ENCODE measurements at regions not wholly inside any gene's neighbourhood (a gene's known extent, or its start where the extent isn't known, plus 50 kb on each side); places are given as distances from the start of the nearest gene placed in this dataset.

DNA sequence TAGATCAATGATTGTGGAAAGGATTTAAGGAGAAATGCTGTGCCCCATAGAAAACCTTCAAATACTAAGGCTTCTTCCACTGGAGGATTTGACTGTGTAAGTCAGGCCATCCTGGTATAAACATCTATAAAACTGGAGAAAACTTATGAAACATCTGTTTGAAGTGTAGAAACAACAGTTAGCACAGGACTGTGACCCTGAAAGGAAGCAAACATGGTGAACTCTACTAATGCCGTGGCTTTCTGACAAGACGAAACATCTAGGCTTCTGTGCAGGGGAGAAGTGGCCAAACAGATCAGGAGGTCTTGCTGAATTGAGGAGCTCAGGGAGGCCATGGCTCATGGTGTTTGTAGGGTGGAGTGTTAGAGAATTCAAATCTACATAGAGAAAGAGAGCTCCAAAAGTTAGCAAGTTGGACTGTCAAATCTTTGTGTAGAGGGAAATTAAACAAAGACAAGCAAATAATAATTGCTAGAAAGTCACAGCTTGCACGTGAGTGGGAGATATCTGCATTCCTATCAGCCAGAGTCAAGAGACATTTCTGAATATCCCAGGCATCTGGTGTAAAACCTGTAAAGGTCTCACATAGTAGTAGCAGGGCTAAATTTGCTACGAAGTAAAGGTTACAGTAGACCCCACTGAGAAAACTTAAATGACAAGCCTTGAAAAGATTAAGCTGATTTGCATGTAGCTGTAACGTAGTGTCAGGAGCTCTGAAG is 566.8 kb upstream of the B3GALT2 start (continued):
- TF ChIP-seq, protein P1, sequence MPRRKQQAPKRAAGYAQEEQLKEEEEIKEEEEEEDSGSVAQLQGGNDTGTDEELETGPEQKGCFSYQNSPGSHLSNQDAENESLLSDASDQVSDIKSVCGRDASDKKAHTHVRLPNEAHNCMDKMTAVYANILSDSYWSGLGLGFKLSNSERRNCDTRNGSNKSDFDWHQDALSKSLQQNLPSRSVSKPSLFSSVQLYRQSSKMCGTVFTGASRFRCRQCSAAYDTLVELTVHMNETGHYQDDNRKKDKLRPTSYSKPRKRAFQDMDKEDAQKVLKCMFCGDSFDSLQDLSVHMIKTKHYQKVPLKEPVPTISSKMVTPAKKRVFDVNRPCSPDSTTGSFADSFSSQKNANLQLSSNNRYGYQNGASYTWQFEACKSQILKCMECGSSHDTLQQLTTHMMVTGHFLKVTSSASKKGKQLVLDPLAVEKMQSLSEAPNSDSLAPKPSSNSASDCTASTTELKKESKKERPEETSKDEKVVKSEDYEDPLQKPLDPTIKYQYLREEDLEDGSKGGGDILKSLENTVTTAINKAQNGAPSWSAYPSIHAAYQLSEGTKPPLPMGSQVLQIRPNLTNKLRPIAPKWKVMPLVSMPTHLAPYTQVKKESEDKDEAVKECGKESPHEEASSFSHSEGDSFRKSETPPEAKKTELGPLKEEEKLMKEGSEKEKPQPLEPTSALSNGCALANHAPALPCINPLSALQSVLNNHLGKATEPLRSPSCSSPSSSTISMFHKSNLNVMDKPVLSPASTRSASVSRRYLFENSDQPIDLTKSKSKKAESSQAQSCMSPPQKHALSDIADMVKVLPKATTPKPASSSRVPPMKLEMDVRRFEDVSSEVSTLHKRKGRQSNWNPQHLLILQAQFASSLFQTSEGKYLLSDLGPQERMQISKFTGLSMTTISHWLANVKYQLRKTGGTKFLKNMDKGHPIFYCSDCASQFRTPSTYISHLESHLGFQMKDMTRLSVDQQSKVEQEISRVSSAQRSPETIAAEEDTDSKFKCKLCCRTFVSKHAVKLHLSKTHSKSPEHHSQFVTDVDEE (CRISPR knock-in tag; IDR thresholded peaks at IDR 0.05): no peak
- TF ChIP-seq CSDC2 (CRISPR knock-in tag; IDR thresholded peaks at IDR 0.05) (no peak), ZFP3 (CRISPR knock-in tag; IDR thresholded peaks at IDR 0.05) (no peak), BACH2 (CRISPR knock-in tag; IDR thresholded peaks at IDR 0.05; ENCODE audit: borderline replicate concordance) (no peak)

GRCh38 chr1:193749868-193750267 is 563.5 kb upstream of the B3GALT2 start:
- TF ChIP-seq TCF4 (CRISPR knock-in tag; IDR thresholded peaks at IDR 0.05; ENCODE audit: borderline replicate concordance) (no peak), ESRRG (CRISPR knock-in tag; IDR thresholded peaks at IDR 0.05) (no peak), ISL1 (CRISPR knock-in tag; IDR thresholded peaks at IDR 0.05) (no peak), PPARA (CRISPR knock-in tag; IDR thresholded peaks at IDR 0.05; ENCODE audit: borderline replicate concordance) (no peak), ZFP30 (CRISPR knock-in tag; IDR thresholded peaks at IDR 0.05) (no peak)
- no peak for ATAC-seq

DNA sequence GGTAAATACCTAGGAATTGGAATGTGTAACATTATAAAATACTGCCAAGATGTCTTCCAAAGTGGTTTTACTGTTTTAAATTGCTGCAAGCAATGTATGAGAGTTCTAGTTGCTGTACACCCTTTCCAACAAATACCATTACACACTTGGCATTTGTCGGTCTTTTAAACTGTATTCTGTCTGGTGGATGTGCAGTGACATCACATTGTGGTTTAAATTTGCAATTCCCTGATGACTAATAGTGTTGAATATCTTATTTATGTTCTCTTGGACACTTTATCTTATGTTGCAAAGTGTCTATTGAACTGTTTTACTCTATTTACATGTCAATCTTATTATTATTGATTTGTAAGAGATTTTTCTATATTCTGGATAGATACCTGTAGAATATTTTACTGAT is 561.2 kb upstream of the B3GALT2 start:
- no peak for ATAC-seq
- no peak for TF ChIP-seq ZNF8 (CRISPR knock-in tag; IDR thresholded peaks at IDR 0.05)
- TF ChIP-seq CREB5 (CRISPR knock-in tag; IDR thresholded peaks at IDR 0.05; ENCODE audit: low read depth): no peak
- TF ChIP-seq GLIS3 (CRISPR knock-in tag; IDR thresholded peaks at IDR 0.05): no peak
- no peak for TF ChIP-seq BACH2 (CRISPR knock-in tag; IDR thresholded peaks at IDR 0.05; ENCODE audit: borderline replicate concordance)
- TF ChIP-seq TCF4 (CRISPR knock-in tag; IDR thresholded peaks at IDR 0.05; ENCODE audit: borderline replicate concordance): no peak
- TF ChIP-seq, protein P1 (CRISPR knock-in tag; IDR thresholded peaks at IDR 0.05): no peak
- TF ChIP-seq ZFP3 (CRISPR knock-in tag; IDR thresholded peaks at IDR 0.05): no peak
- TF ChIP-seq SNAI2 (CRISPR knock-in tag; IDR thresholded peaks at IDR 0.05): no peak
- TF ChIP-seq, protein P2, sequence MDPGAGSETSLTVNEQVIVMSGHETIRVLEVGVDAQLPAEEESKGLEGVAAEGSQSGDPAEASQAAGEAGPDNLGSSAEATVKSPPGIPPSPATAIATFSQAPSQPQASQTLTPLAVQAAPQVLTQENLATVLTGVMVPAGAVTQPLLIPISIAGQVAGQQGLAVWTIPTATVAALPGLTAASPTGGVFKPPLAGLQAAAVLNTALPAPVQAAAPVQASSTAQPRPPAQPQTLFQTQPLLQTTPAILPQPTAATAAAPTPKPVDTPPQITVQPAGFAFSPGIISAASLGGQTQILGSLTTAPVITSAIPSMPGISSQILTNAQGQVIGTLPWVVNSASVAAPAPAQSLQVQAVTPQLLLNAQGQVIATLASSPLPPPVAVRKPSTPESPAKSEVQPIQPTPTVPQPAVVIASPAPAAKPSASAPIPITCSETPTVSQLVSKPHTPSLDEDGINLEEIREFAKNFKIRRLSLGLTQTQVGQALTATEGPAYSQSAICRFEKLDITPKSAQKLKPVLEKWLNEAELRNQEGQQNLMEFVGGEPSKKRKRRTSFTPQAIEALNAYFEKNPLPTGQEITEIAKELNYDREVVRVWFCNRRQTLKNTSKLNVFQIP (CRISPR knock-in tag; IDR thresholded peaks at IDR 0.05; ENCODE audit: borderline replicate concordance, low read depth): no peak
- no peak for TF ChIP-seq OSR1 (CRISPR knock-in tag; IDR thresholded peaks at IDR 0.05)
- no peak for TF ChIP-seq ZNF565 (CRISPR knock-in tag; conservative IDR thresholded peaks at IDR 0.05; ENCODE audit: low read depth)

- ATAC-seq: no peak
- TF ChIP-seq CSDC2 (CRISPR knock-in tag; IDR thresholded peaks at IDR 0.05) (no peak), ZFP30 (CRISPR knock-in tag; IDR thresholded peaks at IDR 0.05) (no peak), ZNF70 (CRISPR knock-in tag; IDR thresholded peaks at IDR 0.05) (no peak), ESRRG (CRISPR knock-in tag; IDR thresholded peaks at IDR 0.05) (no peak), ISL1 (CRISPR knock-in tag; IDR thresholded peaks at IDR 0.05) (no peak), GLIS3 (CRISPR knock-in tag; IDR thresholded peaks at IDR 0.05) (no peak), RARB (CRISPR knock-in tag; IDR thresholded peaks at IDR 0.05) (no peak), CREB5 (CRISPR knock-in tag; IDR thresholded peaks at IDR 0.05; ENCODE audit: low read depth) (no peak), ARNTL (CRISPR knock-in tag; IDR thresholded peaks at IDR 0.05; ENCODE audit: borderline replicate concordance, low read depth) (no peak), TCF4 (CRISPR knock-in tag; IDR thresholded peaks at IDR 0.05; ENCODE audit: borderline replicate concordance) (no peak)
- TF ChIP-seq, protein P1 (CRISPR knock-in tag; IDR thresholded peaks at IDR 0.05): no peak
- TF ChIP-seq, protein P2 (CRISPR knock-in tag; IDR thresholded peaks at IDR 0.05; ENCODE audit: borderline replicate concordance, low read depth): no peak
Observed at GRCh38 chr1:193741228-193741627, 554.8 kb upstream of the B3GALT2 start.
